Duodenal mucosa (tissue), 2 donors: ENCODE measurements at regions not wholly inside any gene's neighbourhood (a gene's known extent, or its start where the extent isn't known, plus 50 kb on each side); places are given as distances from the start of the nearest gene placed in this dataset.

Source experiments
- H3K27ac ChIP-seq: one replicate; pipeline ENCODE4 v1.7.0; 2013; ENCODE audit warnings: low read depth, low read length
- H3K27me3 ChIP-seq, 2 donors: one replicate each; pipeline ENCODE4 v1.7.0; 2013; ENCODE audit warnings: low read length in 2 of 2, control low read depth in 1 of 2; ENCODE audit not compliant: insufficient read depth in 2 of 2, control insufficient read depth in 1 of 2
- H3K36me3 ChIP-seq, 2 donors: one replicate each; pipeline ENCODE4 v1.7.0; 2013; ENCODE audit warnings: low read length in 2 of 2, control low read depth in 1 of 2; ENCODE audit not compliant: insufficient read depth in 2 of 2, control insufficient read depth in 1 of 2
- H3K4me1 ChIP-seq, 2 donors: one replicate each; pipeline ENCODE4 v1.7.0; 2013; ENCODE audit warnings: low read length in 2 of 2, control low read depth in 1 of 2; ENCODE audit not compliant: insufficient read depth in 2 of 2, control insufficient read depth in 1 of 2
- H3K4me3 ChIP-seq, 2 donors: one replicate each; pipeline ENCODE4 v1.7.0; 2013; ENCODE audit warnings: low read length in 2 of 2, low read depth in 1 of 2
- H3K9ac ChIP-seq, 2 donors: one replicate each; pipeline ENCODE4 v1.7.0; 2013; ENCODE audit warnings: low read length in 2 of 2, low read depth in 1 of 2
- H3K9me3 ChIP-seq, 2 donors: one replicate each; pipeline ENCODE4 v1.7.0; 2013; ENCODE audit warnings: low read length in 2 of 2, control low read depth in 1 of 2; ENCODE audit not compliant: control insufficient read depth in 1 of 2

DNA sequence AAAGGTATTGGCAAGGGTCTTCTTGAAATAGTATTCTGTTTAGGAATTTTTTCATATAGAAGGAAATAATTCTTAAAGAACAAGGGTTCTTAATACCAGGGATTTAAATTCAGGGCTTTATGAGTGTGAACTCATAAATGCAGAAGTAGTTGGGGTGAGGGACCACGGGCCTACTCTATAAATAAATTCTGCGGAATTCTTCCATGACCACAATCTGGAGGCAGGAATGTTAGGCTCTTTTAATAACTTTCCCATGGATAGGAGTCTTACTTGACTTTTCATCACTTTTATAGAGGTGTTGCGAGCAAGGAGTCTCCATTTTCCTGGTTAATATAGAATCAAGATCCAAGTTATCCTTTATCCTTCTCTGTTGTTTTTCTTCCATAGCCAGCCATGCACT is 76.7 kb upstream of the SLC4A4 start:
- Histone ChIP-seq H3K27me3 (no peaks in the 10 kb centered on the region), H3K9ac (no peak overlapping the region), H3K36me3 (peaks cover 0 to 5% of the 10 kb centered on the region in 2 donors), H3K4me3 (no peak overlapping the region), H3K9me3 (no peaks in the 10 kb centered on the region), H3K4me1 (peaks cover 0 to 15% of the 10 kb centered on the region in 2 donors), H3K27ac (no peak overlapping the region)

DNA sequence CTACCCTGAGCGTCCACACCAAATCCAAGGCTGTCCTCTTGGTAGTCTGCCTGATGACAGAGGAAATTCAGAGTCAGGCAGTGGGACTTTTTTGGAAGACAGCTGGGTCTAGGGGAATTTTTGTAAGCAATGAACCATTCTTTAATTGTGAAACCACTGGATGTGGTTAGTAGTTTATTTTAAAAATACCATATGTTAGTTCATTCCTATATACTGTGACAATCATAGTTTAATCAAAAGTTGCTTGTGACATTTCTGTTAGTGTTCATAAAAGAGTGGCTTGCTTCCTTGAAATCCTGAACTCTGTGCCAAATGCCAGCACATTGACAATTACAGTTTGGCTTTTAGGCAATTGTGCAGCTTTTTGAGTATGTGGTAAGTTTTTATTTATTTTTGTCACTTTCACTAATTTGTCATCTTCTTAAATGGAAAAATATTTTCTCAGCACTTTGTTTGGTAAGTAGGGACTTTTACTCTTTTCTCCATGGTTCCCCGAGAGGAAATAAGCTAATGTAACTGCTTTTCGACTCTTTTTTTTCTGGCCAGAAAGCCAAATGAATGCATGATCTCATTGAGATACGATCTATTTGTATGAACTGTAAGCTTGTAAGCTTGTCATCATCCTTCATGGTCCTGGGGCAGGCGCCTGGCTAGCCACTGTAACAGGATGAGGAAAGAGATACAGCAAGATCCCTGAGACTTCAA is 72.6 kb upstream of the SLC4A4 start:
- Histone ChIP-seq H3K9me3 (no peaks in the 10 kb centered on the region), H3K4me1 (peaks cover 0 to 15% of the 10 kb centered on the region in 2 donors), H3K36me3 (no peaks in the 10 kb centered on the region), H3K27me3 (no peaks in the 10 kb centered on the region), H3K27ac (no peak overlapping the region), H3K4me3 (no peak overlapping the region), H3K9ac (no peak overlapping the region)

DNA sequence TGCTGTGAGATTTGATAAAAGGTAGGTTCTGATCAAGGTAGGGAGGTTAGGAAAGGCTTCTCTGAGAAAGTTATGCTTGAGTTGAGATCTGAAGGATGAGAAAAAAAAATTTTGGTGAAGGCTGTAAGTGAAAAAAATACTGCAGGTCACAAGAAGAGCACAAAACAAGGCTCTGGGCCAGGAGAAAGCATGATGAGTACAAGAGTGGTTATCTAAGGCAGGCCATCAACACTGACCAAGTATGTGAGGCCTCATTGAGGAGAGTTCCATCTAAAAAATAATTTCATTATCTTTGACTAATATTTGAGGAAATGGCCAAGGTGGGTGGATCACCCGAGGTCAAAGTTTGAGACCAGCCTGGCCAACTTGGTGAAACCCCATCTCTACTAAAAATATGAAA is 71.6 kb upstream of the SLC4A4 start:
- Histone ChIP-seq H3K36me3 (no peaks in the 10 kb centered on the region), H3K27me3 (no peaks in the 10 kb centered on the region), H3K4me1 (peaks cover 0 to 15% of the 10 kb centered on the region in 2 donors), H3K9ac (no peak overlapping the region), H3K9me3 (no peaks in the 10 kb centered on the region), H3K27ac (no peak overlapping the region), H3K4me3 (no peak overlapping the region)

DNA sequence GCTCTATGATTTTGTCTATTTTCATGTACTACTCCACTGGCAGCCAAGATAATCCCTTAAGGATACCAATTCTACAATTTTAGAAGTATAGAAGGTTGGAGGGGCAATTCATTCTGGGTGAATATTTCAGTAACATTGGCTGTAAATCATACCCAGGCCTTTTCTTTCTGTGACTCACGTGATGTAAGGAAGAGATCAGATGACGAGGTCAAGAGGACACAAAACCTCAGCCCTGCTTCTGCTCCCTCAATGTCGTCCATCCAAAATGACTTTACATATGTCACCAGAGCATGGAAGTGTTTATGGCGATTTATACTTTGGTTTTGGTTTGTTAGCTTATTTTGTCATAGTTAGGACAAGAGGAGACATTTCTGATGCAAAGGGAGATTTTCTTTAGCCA is 70.7 kb upstream of the SLC4A4 start:
- no peaks in the 10 kb centered on the region for H3K27me3 ChIP-seq
- no peaks in the 10 kb centered on the region for H3K36me3 ChIP-seq
- H3K4me3 ChIP-seq: no peak overlapping the region
- peaks cover 0 to 15% of the 10 kb centered on the region in 2 donors for H3K4me1 ChIP-seq
- H3K27ac ChIP-seq: no peak overlapping the region
- H3K9ac ChIP-seq: no peak overlapping the region
- no peaks in the 10 kb centered on the region for H3K9me3 ChIP-seq

DNA sequence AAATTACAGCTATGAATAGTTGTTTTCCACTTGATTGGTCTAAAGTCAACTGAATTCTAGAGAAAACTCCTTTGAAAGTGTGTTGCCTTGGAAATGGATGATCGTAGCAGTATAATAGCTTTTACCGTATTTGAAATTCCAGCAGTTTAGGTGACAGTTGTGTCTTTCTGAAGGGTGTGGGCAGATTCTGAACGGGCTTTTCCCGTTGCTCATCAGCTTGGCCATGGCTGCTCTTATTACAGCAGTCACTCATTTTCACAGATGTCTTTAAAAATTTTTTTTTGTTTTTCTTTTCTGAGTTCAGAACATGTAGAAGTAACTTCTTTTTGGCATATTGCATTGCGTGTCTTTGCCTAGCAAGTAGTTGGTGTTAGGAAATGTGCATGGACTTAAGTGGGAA is 69.6 kb upstream of the SLC4A4 start:
- Histone ChIP-seq H3K27me3 (no peaks in the 10 kb centered on the region), H3K36me3 (no peaks in the 10 kb centered on the region), H3K4me1 (peaks cover 0 to 15% of the 10 kb centered on the region in 2 donors), H3K9me3 (no peaks in the 10 kb centered on the region), H3K4me3 (no peak overlapping the region), H3K9ac (no peak overlapping the region), H3K27ac (no peak overlapping the region)

DNA sequence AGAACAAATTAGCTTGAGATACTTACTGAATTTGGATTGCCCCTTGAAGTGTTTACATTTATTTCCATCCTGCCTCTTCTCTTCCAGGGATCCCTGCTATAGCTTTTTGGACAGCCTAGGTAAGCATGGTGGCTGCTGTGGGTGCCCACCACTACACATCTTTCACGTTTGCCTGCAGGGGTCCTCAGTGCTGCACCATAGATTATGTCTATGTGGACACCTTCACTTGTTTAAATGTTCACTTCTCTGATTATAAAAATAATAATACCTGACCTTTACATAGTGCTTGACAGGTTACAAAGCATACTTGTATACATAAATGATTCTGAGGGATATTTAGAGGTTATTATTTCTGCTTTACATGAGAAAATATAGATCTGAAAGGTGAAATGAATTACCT is 67.9 kb upstream of the SLC4A4 start:
- no peak overlapping the region for H3K9ac ChIP-seq
- H3K36me3 ChIP-seq: no peaks in the 10 kb centered on the region
- H3K4me1 ChIP-seq: peaks cover 0 to 15% of the 10 kb centered on the region in 2 donors
- no peaks in the 10 kb centered on the region for H3K9me3 ChIP-seq
- H3K27ac ChIP-seq: no peak overlapping the region
- no peak overlapping the region for H3K4me3 ChIP-seq
- no peaks in the 10 kb centered on the region for H3K27me3 ChIP-seq

DNA sequence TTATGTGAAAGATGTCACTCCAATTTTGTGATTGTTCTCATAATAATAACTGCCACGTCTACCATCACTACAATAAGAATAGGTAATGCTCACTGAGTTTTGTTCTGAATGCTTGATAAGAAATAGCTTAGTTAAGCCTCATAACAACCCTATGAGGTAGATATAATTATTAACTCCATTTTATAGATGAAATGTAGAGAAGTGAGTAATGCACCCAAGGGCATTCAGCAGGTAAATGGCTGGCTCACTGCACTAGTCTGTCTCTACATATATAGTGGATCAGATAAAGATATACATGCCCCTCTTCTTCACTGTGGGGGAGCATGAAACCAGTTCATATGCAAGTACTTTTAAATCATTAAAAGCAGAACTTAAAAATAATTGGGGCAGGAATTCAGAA is 65.8 kb upstream of the SLC4A4 start:
- Histone ChIP-seq H3K36me3 (no peaks in the 10 kb centered on the region), H3K9ac (no peak overlapping the region), H3K27ac (no peak overlapping the region), H3K27me3 (no peaks in the 10 kb centered on the region), H3K4me1 (peaks cover 0 to 5% of the 10 kb centered on the region in 2 donors), H3K9me3 (no peaks in the 10 kb centered on the region), H3K4me3 (no peak overlapping the region)

DNA sequence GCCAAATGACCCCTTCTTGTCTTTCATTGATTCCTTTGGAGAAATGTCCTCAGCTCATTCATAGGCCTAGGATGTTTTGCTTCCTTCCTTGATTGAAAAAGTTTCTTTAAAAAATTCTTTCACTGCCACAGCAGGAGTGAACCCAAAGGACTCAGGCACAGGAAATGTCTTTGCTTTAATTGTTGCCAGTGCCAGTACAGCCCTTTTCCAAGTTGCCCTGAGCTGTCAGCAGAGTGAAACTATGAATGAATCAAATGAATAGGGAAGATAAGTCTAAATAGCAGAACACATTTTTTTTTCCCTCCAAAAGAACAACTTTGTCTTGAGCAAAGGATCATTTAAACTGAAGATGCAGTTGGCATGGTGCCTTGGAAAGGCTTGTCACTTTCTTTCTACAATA is 63.8 kb upstream of the SLC4A4 start:
- no peak overlapping the region for H3K9ac ChIP-seq
- H3K36me3 ChIP-seq: no peaks in the 10 kb centered on the region
- no peaks in the 10 kb centered on the region for H3K9me3 ChIP-seq
- H3K4me1 ChIP-seq: no peaks in the 10 kb centered on the region
- no peak overlapping the region for H3K4me3 ChIP-seq
- no peaks in the 10 kb centered on the region for H3K27me3 ChIP-seq
- no peak overlapping the region for H3K27ac ChIP-seq

DNA sequence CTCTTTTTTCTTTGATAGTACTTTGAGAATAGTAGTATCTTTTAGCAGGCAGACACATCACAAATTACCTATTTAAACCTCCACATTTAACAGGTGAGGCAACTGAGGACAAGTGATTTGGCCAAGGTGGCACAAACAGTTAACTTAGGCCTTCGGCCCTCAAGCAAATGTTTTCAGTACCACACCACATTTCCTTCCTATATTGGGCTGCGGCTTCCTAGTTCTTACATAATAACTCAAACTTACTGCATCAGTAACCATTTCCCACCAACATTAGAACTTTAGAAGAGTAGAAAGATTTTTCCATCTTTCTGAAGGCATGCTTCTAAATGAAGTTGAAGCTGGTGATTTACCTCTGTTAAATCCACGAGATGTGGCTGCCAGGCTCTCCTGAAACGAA is 63.2 kb upstream of the SLC4A4 start:
- Histone ChIP-seq H3K9me3 (no peaks in the 10 kb centered on the region), H3K4me3 (no peak overlapping the region), H3K4me1 (no peaks in the 10 kb centered on the region), H3K27me3 (no peaks in the 10 kb centered on the region), H3K36me3 (no peaks in the 10 kb centered on the region), H3K27ac (no peak overlapping the region), H3K9ac (no peak overlapping the region)

DNA sequence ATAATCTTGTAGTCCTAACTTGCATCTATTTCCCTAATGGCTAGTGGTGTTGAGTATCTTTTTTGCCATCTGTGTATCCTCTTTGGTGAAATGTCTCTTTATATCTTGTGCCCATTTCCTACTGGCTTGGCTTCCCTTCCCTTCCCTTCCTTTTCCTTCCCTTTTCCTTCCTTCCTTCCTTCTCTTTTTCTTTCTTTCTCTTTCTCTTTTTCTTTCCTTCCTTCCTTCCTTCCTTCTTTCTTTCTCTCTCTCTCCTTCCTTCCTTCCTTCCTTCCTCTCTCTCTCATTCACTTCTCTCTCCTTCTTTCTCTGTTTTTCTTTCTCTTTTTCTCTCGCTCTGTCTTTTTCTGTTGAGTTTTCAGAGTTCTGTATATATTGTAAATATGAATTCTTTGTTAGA is 61.5 kb upstream of the SLC4A4 start:
- H3K27me3 ChIP-seq: no peaks in the 10 kb centered on the region
- H3K9ac ChIP-seq: no peak overlapping the region
- no peak overlapping the region for H3K27ac ChIP-seq
- H3K4me1 ChIP-seq: no peaks in the 10 kb centered on the region
- H3K4me3 ChIP-seq: no peak overlapping the region
- no peaks in the 10 kb centered on the region for H3K9me3 ChIP-seq
- H3K36me3 ChIP-seq: no peaks in the 10 kb centered on the region
